Stimulated activated CD8-positive, alpha-beta memory T cell treated with anti-CD3 and anti-CD28 coated beads, Interleukin-7, amount 100 ng/mL, for 48 hours (primary cell): ENCODE measurements at regions not wholly inside any gene's neighbourhood (a gene's known extent, or its start where the extent isn't known, plus 50 kb on each side); places are given as distances from the start of the nearest gene placed in this dataset.
"Not testable (repeated sequence)": the region's sequence is repeated elsewhere in the genome, so short reads cannot be mapped to it uniquely, and the experiment has no call there.

Experiments used
- DNase-seq, 2 donors: peaks; one replicate each; pipeline ENCODE4 v3.0.0-alpha.2; 2020; ENCODE audit warnings: low read depth in 1 of 2; ENCODE audit errors: extremely low read depth in 1 of 2

- no peak for DNase-seq
These were observed 1304.6 kb upstream of the TENM4 start for GRCh38 chr11:80745416-80745815.

GRCh38 chr11:80733790-80734189 lies 1293.0 kb upstream of the TENM4 start:
- DNase-seq: no peak

GRCh38 chr11:80733361-80733760 lies 1292.5 kb upstream of the TENM4 start:
- no peak for DNase-seq

- DNase-seq: no peak
These were observed 1286.5 kb upstream of the TENM4 start for GRCh38 chr11:80727315-80727714.

GRCh38 chr11:80726236-80726635 lies 1285.4 kb upstream of the TENM4 start:
- DNase-seq: no peak

GRCh38 chr11:80724366-80724765 lies 1283.5 kb upstream of the TENM4 start:
- DNase-seq: no peak

GRCh38 chr11:80722629-80723028 lies 1281.8 kb upstream of the TENM4 start:
- no peak for DNase-seq

- DNase-seq: no peak
These were observed 1279.5 kb upstream of the TENM4 start for GRCh38 chr11:80720295-80720694.

GRCh38 chr11:80719292-80719646 lies 1278.4 kb upstream of the TENM4 start:
- DNase-seq: no peak

- DNase-seq: no peak
These were observed 1277.9 kb upstream of the TENM4 start for GRCh38 chr11:80718611-80719291.

GRCh38 chr11:80702264-80702663 lies 1261.4 kb upstream of the TENM4 start:
- no peak for DNase-seq

- no peak for DNase-seq
These were observed 1259.6 kb upstream of the TENM4 start for GRCh38 chr11:80700386-80700785.

GRCh38 chr11:80699406-80700177 lies 1258.8 kb upstream of the TENM4 start:
- DNase-seq: not testable (repeated sequence)

GRCh38 chr11:80698637-80699036 lies 1257.8 kb upstream of the TENM4 start:
- no peak for DNase-seq

GRCh38 chr11:80694385-80694784 lies 1253.6 kb upstream of the TENM4 start:
- no peak for DNase-seq

GRCh38 chr11:80687941-80688340 lies 1247.1 kb upstream of the TENM4 start:
- DNase-seq: no peak

GRCh38 chr11:80686889-80687288 lies 1246.1 kb upstream of the TENM4 start:
- no peak for DNase-seq

GRCh38 chr11:80673566-80673965 lies 1232.7 kb upstream of the TENM4 start:
- no peak for DNase-seq

- DNase-seq: no peak
These were observed 1228.8 kb upstream of the TENM4 start for GRCh38 chr11:80669620-80670019.

- DNase-seq: no peak
These were observed 1227.2 kb upstream of the TENM4 start for GRCh38 chr11:80668039-80668438.

GRCh38 chr11:80655834-80656233 lies 1215.0 kb upstream of the TENM4 start:
- DNase-seq: no peak

- DNase-seq: no peak
These were observed 1210.1 kb upstream of the TENM4 start for GRCh38 chr11:80650966-80651365.

GRCh38 chr11:80649186-80649585 lies 1208.4 kb upstream of the TENM4 start:
- no peak for DNase-seq
